C1 segment of cervical spinal cord (tissue), 14 donors: ENCODE measurements at regions not wholly inside any gene's neighbourhood (a gene's known extent, or its start where the extent isn't known, plus 50 kb on each side); places are given as distances from the start of the nearest gene placed in this dataset.

ENCODE experiments used
- DNase-seq, 14 donors: peaks; one replicate each; lab custom pipeline; 2025; lab: John Stamatoyannopoulos, UW

DNA sequence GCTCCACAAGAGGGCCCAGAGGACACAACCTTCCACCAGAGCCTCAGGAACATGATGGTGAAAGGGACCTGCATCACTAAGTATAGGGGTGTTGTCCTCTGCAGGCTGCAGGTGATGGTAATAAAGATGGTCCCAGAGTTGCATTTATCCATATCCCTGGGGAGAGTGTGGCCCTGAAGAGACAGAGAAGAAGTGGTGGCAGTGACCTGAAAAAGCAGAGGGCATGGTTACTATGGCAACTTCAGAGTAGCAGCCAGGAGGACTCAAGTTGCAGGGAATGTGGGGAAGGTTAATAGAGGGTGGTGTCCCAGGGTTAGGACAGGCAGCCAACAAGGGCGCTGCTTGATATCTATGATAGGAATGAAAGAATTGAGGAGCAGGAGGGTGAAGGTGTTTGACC, 57.1 kb downstream of the HLA-A start:
- DNase-seq: no peak

DNA sequence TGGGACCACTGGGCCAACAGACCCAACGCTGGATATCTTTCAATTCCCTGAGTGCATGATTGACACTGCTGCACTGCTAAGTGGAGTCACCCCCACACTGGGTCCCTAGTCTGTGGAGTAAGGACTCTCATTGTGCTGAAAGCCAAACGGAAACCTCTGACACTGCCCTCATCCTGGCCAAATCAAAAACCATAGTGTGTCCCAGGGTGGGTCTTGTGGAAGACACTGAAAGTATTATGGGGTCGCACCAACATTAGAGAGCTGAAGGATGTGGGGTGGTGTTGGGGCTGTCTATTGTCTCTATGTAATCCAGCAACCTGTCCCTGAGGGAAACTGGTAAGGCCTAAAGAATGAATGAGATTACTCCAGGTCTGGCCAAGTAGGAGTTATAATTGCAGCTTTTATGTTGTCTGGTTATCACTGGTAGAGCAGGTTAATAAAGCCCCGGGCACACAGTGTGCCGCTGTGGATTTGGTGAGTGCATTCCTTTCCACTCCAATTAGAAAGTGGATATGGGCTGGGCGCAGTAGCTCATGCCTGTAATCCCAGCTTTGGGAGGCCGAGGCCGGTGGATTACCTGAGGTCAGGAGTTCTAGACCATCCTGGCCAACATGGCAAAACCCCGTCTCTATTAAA, 57.9 kb downstream of the HLA-A start:
- DNase-seq: no peak

DNA sequence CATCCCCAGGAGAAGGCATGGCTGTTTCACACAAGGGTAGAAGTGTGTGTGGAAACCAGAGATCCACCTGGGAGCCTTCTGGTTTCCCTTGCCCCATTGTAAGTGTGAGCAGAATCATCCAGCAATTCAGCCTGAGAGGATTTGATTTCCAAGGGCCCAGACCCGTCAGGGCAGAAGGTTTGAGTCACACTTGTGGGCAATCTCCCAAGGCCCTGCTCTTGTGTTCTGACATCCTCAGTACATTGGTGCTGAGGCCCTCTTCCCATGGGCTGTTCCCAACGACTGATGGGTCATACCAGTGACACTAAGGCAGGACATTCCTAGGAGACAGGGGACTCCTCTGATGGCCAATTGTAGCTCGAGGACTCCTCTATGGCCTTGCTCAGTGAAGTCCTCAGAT, 58.2 kb upstream of the POLR1H start:
- DNase-seq: no peak

DNA sequence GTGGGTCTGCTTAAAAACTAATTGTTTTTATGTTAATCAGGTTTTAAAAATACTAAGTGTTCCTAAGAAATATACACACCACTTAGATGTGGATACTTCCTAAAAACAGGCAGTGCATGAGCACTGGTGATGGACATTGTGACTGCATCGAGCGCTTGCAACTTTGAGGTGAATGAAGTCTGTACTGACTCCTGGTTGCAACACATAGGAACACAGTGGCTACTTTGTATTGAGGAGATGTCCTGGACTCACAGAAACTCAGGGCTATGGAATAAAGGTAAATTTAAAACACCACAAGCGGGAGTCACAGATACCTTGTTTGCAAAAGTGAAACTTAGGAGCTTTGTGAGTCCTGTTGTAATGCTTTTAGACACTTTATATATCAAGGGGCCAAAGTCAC, 55.6 kb upstream of the POLR1H start:
- DNase-seq: no peak

DNA sequence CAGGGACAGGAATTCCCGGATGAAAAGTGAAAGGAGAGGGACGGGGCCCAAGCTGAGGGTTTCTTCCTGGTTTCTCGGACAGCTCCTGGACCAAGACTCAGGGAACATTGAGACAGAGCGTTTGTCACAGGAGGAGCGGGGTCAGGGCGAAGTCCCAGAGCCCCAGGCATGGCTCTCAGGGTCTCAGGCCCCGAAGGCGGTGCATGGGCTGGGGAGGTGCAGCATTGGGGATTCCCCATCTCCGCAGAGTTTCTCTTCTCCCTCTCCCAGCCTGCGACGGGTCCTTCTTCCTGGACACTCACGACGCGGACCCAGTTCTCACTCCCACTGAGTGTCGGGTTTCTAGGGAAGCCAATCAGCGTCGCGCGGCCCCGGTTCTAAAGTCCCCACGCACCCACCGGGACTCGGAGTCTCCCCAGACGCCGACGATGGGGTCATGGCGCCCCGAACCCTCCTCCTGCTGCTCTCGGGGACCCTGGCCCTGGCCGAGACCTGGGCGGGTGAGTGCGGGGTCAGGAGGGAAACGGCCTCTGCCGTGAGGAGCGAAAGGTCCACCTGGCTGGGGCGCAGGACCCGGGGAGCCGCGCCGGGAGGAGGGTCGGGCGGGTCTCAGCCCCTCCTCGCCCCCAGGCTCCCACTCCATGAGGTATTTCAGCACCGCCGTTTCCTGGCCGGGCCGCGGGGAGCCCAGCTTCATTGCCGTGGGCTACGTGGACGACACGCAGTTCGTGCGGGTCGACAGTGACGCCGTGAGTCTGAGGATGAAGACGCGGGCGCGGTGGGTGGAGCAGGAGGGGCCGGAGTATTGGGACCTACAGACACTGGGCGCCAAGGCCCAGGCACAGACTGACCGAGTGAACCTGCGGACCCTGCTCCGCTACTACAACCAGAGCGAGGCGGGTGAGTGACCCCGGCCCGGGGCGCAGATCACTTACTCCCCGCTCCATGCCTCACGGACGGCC, 54.6 kb upstream of the POLR1H start:
- DNase-seq: peak in 4 of 14 donors; percentile 3 to 24 (median 12)

DNA sequence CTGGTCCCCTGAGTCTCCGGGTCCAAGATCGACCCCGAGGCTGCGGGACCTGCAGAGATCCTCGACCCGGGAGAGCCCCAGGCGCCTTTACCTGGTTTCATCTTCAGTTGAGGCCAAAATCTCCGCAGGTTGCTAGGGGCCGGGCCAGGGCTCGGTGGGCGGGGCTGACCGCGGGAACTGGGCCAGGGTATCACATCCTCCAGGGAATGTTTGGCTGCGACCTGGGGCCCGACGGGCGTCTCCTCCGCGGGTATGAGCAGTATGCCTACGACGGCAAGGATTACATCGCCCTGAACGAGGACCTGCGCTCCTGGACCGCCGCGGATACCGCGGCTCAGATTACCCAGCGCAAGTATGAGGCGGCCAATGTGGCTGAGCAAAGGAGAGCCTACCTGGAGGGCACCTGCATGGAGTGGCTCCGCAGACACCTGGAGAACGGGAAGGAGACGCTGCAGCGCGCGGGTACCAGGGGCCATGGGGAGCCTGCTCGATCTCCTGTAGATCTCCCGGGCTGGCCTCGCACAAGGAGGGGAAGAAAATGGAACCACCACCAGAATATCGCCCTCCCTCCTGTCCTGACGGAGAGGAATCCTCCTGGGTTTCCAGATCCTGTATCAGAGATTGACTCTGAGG, 53.8 kb upstream of the POLR1H start:
- DNase-seq: no peak

DNA sequence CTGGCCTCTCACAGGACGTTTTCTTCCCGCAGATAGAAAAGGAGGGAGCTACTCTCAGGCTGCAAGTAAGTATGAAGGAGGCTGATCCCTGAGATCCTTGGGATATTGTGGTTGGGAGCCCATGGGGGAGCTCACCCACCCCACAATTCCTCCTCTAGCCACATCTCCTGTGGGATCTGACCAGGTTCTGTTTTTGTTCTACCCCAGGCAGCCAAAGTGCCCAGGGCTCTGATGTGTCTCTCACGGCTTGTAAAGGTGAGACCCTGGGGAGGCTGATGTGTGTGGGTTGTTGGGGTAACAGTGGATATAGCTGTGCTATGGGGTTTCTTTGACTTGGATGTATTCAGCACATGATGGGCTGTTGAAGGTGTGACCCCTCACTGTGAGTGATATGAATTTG, 52.0 kb upstream of the POLR1H start:
- DNase-seq: no peak
